K562 (cell line): ENCODE measurements at regions not wholly inside any gene's neighbourhood (a gene's known extent, or its start where the extent isn't known, plus 50 kb on each side); places are given as distances from the start of the nearest gene placed in this dataset.

Experiments used
- CBFB ChIP-seq: sonication (generic); formaldehyde crosslinking; IDR thresholded peaks from 2 replicates; pipeline ENCODE4 v1.4.0; 2020; ENCODE audit warnings: mild to moderate bottlenecking, missing genetic modification reagents
- CGGBP1 ChIP-seq: fragments of 250-450 bp; sonication (Bioruptor Pico); IDR thresholded peaks from 2 replicates; pipeline ENCODE4 v1.9.0; 2021; ENCODE audit warnings: mild to moderate bottlenecking
- CREBBP ChIP-seq: IDR thresholded peaks from one replicate; pipeline ENCODE4 v1.6.1; 2012; ENCODE audit warnings: low read depth, mild to moderate bottlenecking, control low read depth, inconsistent platforms, low read length
- CXXC5 ChIP-seq: fragments of 250-450 bp; sonication (Bioruptor Pico); IDR thresholded peaks from 2 replicates; pipeline ENCODE4 v1.8.0; 2022; ENCODE audit warnings: inconsistent platforms, mild to moderate bottlenecking, moderate library complexity
- DMBX1 ChIP-seq: fragments of 250-450 bp; sonication (Bioruptor Pico); IDR thresholded peaks from 2 replicates; pipeline ENCODE4 v1.8.0; 2022; ENCODE audit warnings: inconsistent platforms, mild to moderate bottlenecking, moderate library complexity, borderline replicate concordance
- E2F6 ChIP-seq, 2 experiments: IDR thresholded peaks; 2 replicates each; pipeline ENCODE4 v1.6.1; 2011; ENCODE audit warnings: borderline replicate concordance in 1 of 2, control low read depth in 1 of 2, low read depth in 1 of 2, low read length in 1 of 2, mild to moderate bottlenecking in 1 of 2, mixed read lengths in 1 of 2, moderate library complexity in 1 of 2; ENCODE audit not compliant: insufficient read depth in 1 of 2, insufficient read length in 1 of 2, poor library complexity in 1 of 2, severe bottlenecking in 1 of 2; ENCODE audit errors: extremely low read depth in 1 of 2
- ERF ChIP-seq: fragments of 450-650 bp; formaldehyde crosslinking; IDR thresholded peaks from 2 replicates; pipeline ENCODE4 v1.4.0; 2020; ENCODE audit warnings: mild to moderate bottlenecking, mixed read lengths
- ETS2 ChIP-seq: IDR thresholded peaks from 2 replicates; pipeline ENCODE4 v1.6.1; 2016; ENCODE audit warnings: borderline replicate concordance, missing genetic modification characterization, mild to moderate bottlenecking, moderate library complexity, missing compliant biosample characterization; ENCODE audit not compliant: poor library complexity, severe bottlenecking
- FOXP4 ChIP-seq: sonication (generic); formaldehyde crosslinking; IDR thresholded peaks from 2 replicates; pipeline ENCODE4 v1.8.0; 2022; ENCODE audit warnings: mild to moderate bottlenecking, missing genetic modification reagents, borderline replicate concordance
- KAT2B ChIP-seq: IDR thresholded peaks from one replicate; pipeline ENCODE4 v1.6.1; 2012; ENCODE audit warnings: low read depth, mild to moderate bottlenecking, control low read depth, inconsistent platforms, low read length, moderate library complexity
- MXI1 ChIP-seq: IDR thresholded peaks from 2 replicates; pipeline ENCODE4 v1.6.1; 2011; ENCODE audit warnings: low read depth, mild to moderate bottlenecking, improper control_type of control experiment, low read length
- NFATC3 ChIP-seq: fragments of 450-650 bp; IDR thresholded peaks from 2 replicates; pipeline ENCODE4 v1.6.1; 2017; ENCODE audit warnings: mild to moderate bottlenecking
- NFYB ChIP-seq: IDR thresholded peaks from 2 replicates; pipeline ENCODE4 v1.6.1; 2011; ENCODE audit warnings: mild to moderate bottlenecking, moderate library complexity; ENCODE audit not compliant: insufficient read length; ENCODE audit errors: extremely low read depth
- NONO ChIP-seq, 2 experiments: fragments of 200-400 bp in 1 of 2; fragments of 450-650 bp in 1 of 2; formaldehyde crosslinking in 1 of 2; IDR thresholded peaks; 2 replicates each; pipeline ENCODE4 v1.6.1; 2017; ENCODE audit warnings: low read depth in 2 of 2, mild to moderate bottlenecking in 2 of 2, moderate library complexity in 2 of 2, low read length in 1 of 2
- SMARCA5 ChIP-seq: fragments of 450-650 bp; IDR thresholded peaks from 2 replicates; pipeline ENCODE4 v1.6.1; 2016
- ZNF592 ChIP-seq: fragments of 450-650 bp; IDR thresholded peaks from 2 replicates; pipeline ENCODE4 v1.6.1; 2017; ENCODE audit warnings: antibody characterized with exemption, mild to moderate bottlenecking
- ZNF707 ChIP-seq: fragments of 250-450 bp; sonication (Bioruptor Pico); conservative IDR thresholded peaks from 2 replicates; pipeline ENCODE4 v1.8.0; 2022; ENCODE audit warnings: inconsistent platforms, mild to moderate bottlenecking, moderate library complexity
- ZNF76 ChIP-seq: fragments of 250-450 bp; sonication (Bioruptor Pico); IDR thresholded peaks from 2 replicates; pipeline ENCODE4 v1.4.0; 2020; ENCODE audit warnings: mild to moderate bottlenecking, moderate library complexity, borderline replicate concordance
- ZNF830 ChIP-seq: fragments of 250-450 bp; sonication (Bioruptor Pico); IDR thresholded peaks from 2 replicates; pipeline ENCODE4 v1.5.0; 2021; ENCODE audit warnings: mild to moderate bottlenecking
- ZZZ3 ChIP-seq: fragments of 450-650 bp; IDR thresholded peaks from 2 replicates; pipeline ENCODE4 v1.6.1; 2016; ENCODE audit warnings: antibody characterized with exemption, mild to moderate bottlenecking, moderate library complexity

GRCh38 chr1:60281360-60281932 lies 207.9 kb upstream of the C1orf87 start (continued):
- TF ChIP-seq CBFB (CRISPR knock-in tag): no peak
- TF ChIP-seq DMBX1 (CRISPR knock-in tag): no peak
- no peak for TF ChIP-seq NFATC3
- TF ChIP-seq ERF (CRISPR knock-in tag): no peak
- no peak for TF ChIP-seq SMARCA5
- TF ChIP-seq NFYB: no peak
- TF ChIP-seq E2F6 (IDR thresholded peaks at IDR 0.05; ENCODE audit: borderline replicate concordance in 1 of 2, extremely low read depth in 1 of 2, insufficient read depth in 1 of 2, insufficient read length in 1 of 2, low read depth in 1 of 2, low read length in 1 of 2, poor library complexity in 1 of 2, severe bottlenecking in 1 of 2): no peak
- no peak for TF ChIP-seq NONO (IDR thresholded peaks at IDR 0.05; ENCODE audit: low read depth in 2 of 2, low read length in 1 of 2)
- TF ChIP-seq KAT2B: no peak
- no peak for TF ChIP-seq ETS2 (tag)
- TF ChIP-seq ZNF76 (CRISPR knock-in tag): no peak
- no peak for TF ChIP-seq FOXP4 (CRISPR knock-in tag)
- no peak for TF ChIP-seq CGGBP1 (CRISPR knock-in tag)
- TF ChIP-seq ZNF592: no peak
- no peak for TF ChIP-seq ZNF707
- TF ChIP-seq ZZZ3: no peak
- no peak for TF ChIP-seq MXI1
- no peak for TF ChIP-seq CREBBP
- TF ChIP-seq CXXC5 (CRISPR knock-in tag): no peak
- TF ChIP-seq ZNF830: no peak
